Caco-2 (cell line): ENCODE measurements at regions not wholly inside any gene's neighbourhood (a gene's known extent, or its start where the extent isn't known, plus 50 kb on each side); places are given as distances from the start of the nearest gene placed in this dataset.

Experiments used
- BruUV-seq: library from RNA; stranded (reverse); fragments of 400-500 nt; replicated peaks from 2 replicates; lab custom pipeline; 2021; lab: Mats Ljungman, UMichigan
- CTCF ChIA-PET: fragments of 300-600 bp; sonication (Branson Sonifier 250); formaldehyde crosslinking; loops from one replicate; lab custom pipeline; 2022; ENCODE audit warnings: antibody characterized with exemption; lab: Charles Lee
- POLR2A ChIA-PET: fragments of 300-600 bp; sonication (Branson Sonifier 250); formaldehyde crosslinking; loops from one replicate; lab custom pipeline; 2022; ENCODE audit warnings: antibody characterized with exemption; lab: Charles Lee
- DNase-seq, 2 experiments: peaks; one replicate each; pipeline versions ENCODE4 v3.0.0 to v3.0.0-alpha.2; 2020 to 2022
- H3K27me3 ChIP-seq: replicated peaks from 2 replicates; pipeline ENCODE4 v1.6.0; 2011; ENCODE audit warnings: low read length; ENCODE audit not compliant: control insufficient read depth, insufficient read depth
- H3K36me3 ChIP-seq: 2 replicates; pipeline ENCODE4 v1.5.1; 2011; ENCODE audit warnings: low read length; ENCODE audit not compliant: control insufficient read depth, insufficient read depth
- H3K4me1 ChIP-seq: fragments of 250-450 bp; sonication (Bioruptor Pico); 2 replicates; pipeline ENCODE4 v1.5.1; 2020; ENCODE audit warnings: mild to moderate bottlenecking
- H3K4me3 ChIP-seq: 2 replicates; pipeline ENCODE4 v1.5.1; 2011; ENCODE audit warnings: low read depth, mild to moderate bottlenecking, control low read depth, low read length
- H3K9me3 ChIP-seq: fragments of 250-450 bp; sonication (Bioruptor Pico); 2 replicates; pipeline ENCODE4 v1.5.1; 2020; ENCODE audit warnings: mild to moderate bottlenecking, moderate library complexity
- H3K27ac Mint-ChIP-seq: one replicate; pipeline ENCODE4 v1.8.0; 2022; ENCODE audit warnings: mixed read lengths; ENCODE audit not compliant: unreplicated experiment
- H3K27me3 Mint-ChIP-seq: one replicate; pipeline ENCODE4 v1.8.0; 2022; ENCODE audit warnings: mixed read lengths; ENCODE audit not compliant: insufficient read depth, unreplicated experiment
- H3K36me3 Mint-ChIP-seq: one replicate; pipeline ENCODE4 v1.8.0; 2022; ENCODE audit warnings: mild to moderate bottlenecking, mixed read lengths; ENCODE audit not compliant: insufficient read depth, unreplicated experiment
- H3K4me1 Mint-ChIP-seq: one replicate; pipeline ENCODE4 v1.8.0; 2022; ENCODE audit warnings: low read depth, mixed read lengths; ENCODE audit not compliant: unreplicated experiment
- H3K4me3 Mint-ChIP-seq: one replicate; pipeline ENCODE4 v1.8.0; 2022; ENCODE audit warnings: mild to moderate bottlenecking, moderate library complexity, mixed read lengths; ENCODE audit not compliant: unreplicated experiment
- H3K9me3 Mint-ChIP-seq: one replicate; pipeline ENCODE4 v1.8.0; 2022; ENCODE audit warnings: mixed read lengths; ENCODE audit not compliant: unreplicated experiment
- CTCF ChIP-seq, 2 experiments: fragments of 200-600 bp in 1 of 2; IDR thresholded peaks; 1 replicate in 1 of 2; 2 replicates in 1 of 2; pipeline versions ENCODE4 v1.5.1 to v1.8.0; 2011 to 2022; ENCODE audit warnings: antibody characterized with exemption in 1 of 2, control low read depth in 1 of 2, inconsistent platforms in 1 of 2, low read depth in 1 of 2, low read length in 1 of 2, mild to moderate bottlenecking in 1 of 2, moderate library complexity in 1 of 2; ENCODE audit not compliant: insufficient read depth in 1 of 2, severe bottlenecking in 1 of 2, unreplicated experiment in 1 of 2
- intact Hi-C: fragments of 100-400 bp; cut with micrococcal nuclease; formaldehyde crosslinking; loops from one replicate; pipeline ENCODE4 v1.10.0; 2022; ENCODE audit not compliant: unreplicated experiment

GRCh38 chr11:123268156-123268555, 73.1 kb upstream of the CLMP start:
- Histone ChIP-seq H3K27me3 (peaks cover 1% of the 10 kb centered on the region; the same call in 1 of the 2 replicates), H3K36me3 (no peaks in the 10 kb centered on the region), H3K4me1 (no peaks in the 10 kb centered on the region), H3K9me3 (no peaks in the 10 kb centered on the region), H3K4me3 (no peak overlapping the region)
- POLR2A ChIA-PET = interaction anchor here (0.7 kb wide), 1 partner anchor 40 kb away, joined by 9 read pairs; no protein-coding TSS in a partner anchor
- Mint-ChIP-seq H3K27ac (no peak overlapping the region), H3K9me3 (no peaks in the 10 kb centered on the region), H3K36me3 (no peaks in the 10 kb centered on the region), H3K4me3 (no peak overlapping the region), H3K4me1 (no peaks in the 10 kb centered on the region), H3K27me3 (peaks cover 21% of the 10 kb centered on the region)
- no peak for TF ChIP-seq CTCF (IDR thresholded peaks at IDR 0.05; ENCODE audit: insufficient read depth in 1 of 2, low read depth in 1 of 2, low read length in 1 of 2, severe bottlenecking in 1 of 2, unreplicated experiment in 1 of 2)
- intact Hi-C loops = no loop called here
- CTCF ChIA-PET = no interaction called here
- BruUV-seq = no TSS peak
- no peak for DNase-seq

GRCh38 chr11:123265951-123266350, 70.9 kb upstream of the CLMP start:
- Mint-ChIP-seq H3K27me3 (peaks cover 21% of the 10 kb centered on the region), H3K36me3 (no peaks in the 10 kb centered on the region), H3K9me3 (no peaks in the 10 kb centered on the region), H3K4me3 (no peak overlapping the region), H3K27ac (no peak overlapping the region), H3K4me1 (no peaks in the 10 kb centered on the region)
- BruUV-seq = no TSS peak
- peaks cover 1% of the 10 kb centered on the region; the same call in 1 of the 2 replicates for H3K27me3 ChIP-seq
- DNase-seq = no peak
- no peaks in the 10 kb centered on the region for H3K36me3 ChIP-seq
- ChIA-PET CTCF (interaction anchor here (0.6 kb wide), 1 partner anchor 19 kb away, joined by 4 read pairs; no protein-coding TSS in a partner anchor), POLR2A (no interaction called here)
- H3K9me3 ChIP-seq = no peaks in the 10 kb centered on the region
- peaks cover 4% of the 10 kb centered on the region; the same call in 1 of the 2 replicates for H3K4me1 ChIP-seq
- no peak for TF ChIP-seq CTCF (IDR thresholded peaks at IDR 0.05; ENCODE audit: insufficient read depth in 1 of 2, low read depth in 1 of 2, low read length in 1 of 2, severe bottlenecking in 1 of 2, unreplicated experiment in 1 of 2)
- no peak overlapping the region for H3K4me3 ChIP-seq
- intact Hi-C loops = no loop called here

GRCh38 chr11:123264431-123264780, 69.4 kb upstream of the CLMP start:
- intact Hi-C loops = no loop called here
- TF ChIP-seq CTCF (IDR thresholded peaks at IDR 0.05; ENCODE audit: insufficient read depth in 1 of 2, low read depth in 1 of 2, low read length in 1 of 2, severe bottlenecking in 1 of 2, unreplicated experiment in 1 of 2) = no peak

More at GRCh38 chr11:123264431-123264780, 69.4 kb upstream of the CLMP start:
- no peaks in the 10 kb centered on the region for H3K36me3 ChIP-seq
- H3K4me3 Mint-ChIP-seq = no peak overlapping the region
- H3K27me3 Mint-ChIP-seq = peaks cover 21% of the 10 kb centered on the region
- no TSS peak for BruUV-seq
- peaks cover 1% of the 10 kb centered on the region; the same call in 1 of the 2 replicates for H3K27me3 ChIP-seq
- no peak overlapping the region for H3K4me3 ChIP-seq
- peaks cover 8% of the 10 kb centered on the region for H3K9me3 Mint-ChIP-seq
- POLR2A ChIA-PET = no interaction called here
- H3K36me3 Mint-ChIP-seq = no peaks in the 10 kb centered on the region
- CTCF ChIA-PET = interaction anchor here (0.8 kb wide), 2 partner anchors 13 to 161 kb away, joined by 4 to 5 read pairs; no protein-coding TSS in a partner anchor
- peaks cover 6% of the 10 kb centered on the region; the same call in 1 of the 2 replicates for H3K4me1 ChIP-seq
- no peaks in the 10 kb centered on the region for H3K4me1 Mint-ChIP-seq
- no peak overlapping the region for H3K27ac Mint-ChIP-seq
- DNase-seq = no peak
- peaks cover 4% of the 10 kb centered on the region for H3K9me3 ChIP-seq
